Astrocyte of the spinal cord (primary cell): ENCODE measurements at regions not wholly inside any gene's neighbourhood (a gene's known extent, or its start where the extent isn't known, plus 50 kb on each side); places are given as distances from the start of the nearest gene placed in this dataset.

Experiments
- DNase-seq: peaks from one replicate; pipeline ENCODE4 v3.0.0; 2011; ENCODE audit warnings: low read depth, low spot score
- H3K4me3 ChIP-seq: 2 replicates; pipeline ENCODE4 v1.5.1; 2011; ENCODE audit warnings: low read depth, mild to moderate bottlenecking, low read length, moderate library complexity
- CTCF ChIP-seq: IDR thresholded peaks from 2 replicates; pipeline ENCODE4 v1.5.1; 2012; ENCODE audit warnings: low read depth, mild to moderate bottlenecking, low read length, inconsistent platforms
- in situ Hi-C: cut with HindIII; loops from 2 replicates; pipeline ENCODE4 v1.10.0; 2017; ENCODE audit warnings: low sequenced_read_pairs

GRCh38 chr9:12906646-12907045 lies 131.8 kb downstream of the LURAP1L start:
- H3K4me3 ChIP-seq: no peak overlapping the region
- in situ Hi-C loops: no loop called here
- no peak for TF ChIP-seq CTCF

GRCh38 chr9:12908895-12909294 lies 134.1 kb downstream of the LURAP1L start:
- TF ChIP-seq CTCF: no peak
- no peak overlapping the region for H3K4me3 ChIP-seq
- in situ Hi-C loops: no loop called here
- no peak for DNase-seq

More at GRCh38 chr9:12906646-12907045, 131.8 kb downstream of the LURAP1L start:
- DNase-seq: no peak

GRCh38 chr9:12915366-12915954 lies 140.6 kb downstream of the LURAP1L start:
- TF ChIP-seq CTCF: no peak
- no peak overlapping the region for H3K4me3 ChIP-seq
- in situ Hi-C loops: no loop called here
- DNase-seq: no peak

GRCh38 chr9:12916042-12916441 lies 141.2 kb downstream of the LURAP1L start:
- no peak for TF ChIP-seq CTCF
- H3K4me3 ChIP-seq: no peak overlapping the region
- peak; percentile 20 for DNase-seq
- in situ Hi-C loops: no loop called here

GRCh38 chr9:12920437-12920836 lies 145.6 kb downstream of the LURAP1L start:
- in situ Hi-C loops: no loop called here
- DNase-seq: no peak
- TF ChIP-seq CTCF: no peak
- H3K4me3 ChIP-seq: no peak overlapping the region

GRCh38 chr9:12921621-12922020 lies 146.8 kb downstream of the LURAP1L start:
- no peak for TF ChIP-seq CTCF
- in situ Hi-C loops: no loop called here
- no peak overlapping the region for H3K4me3 ChIP-seq
- peak; percentile 32 for DNase-seq
